A673 (cell line): ENCODE measurements at regions not wholly inside any gene's neighbourhood (a gene's known extent, or its start where the extent isn't known, plus 50 kb on each side); places are given as distances from the start of the nearest gene placed in this dataset.

Source experiments
- CTCF ChIP-seq: fragments of 300-800, 200-600 bp; sonication (generic); conservative IDR thresholded peaks from 2 replicates; pipeline ENCODE4 v1.5.1; 2017; ENCODE audit warnings: low read depth, mild to moderate bottlenecking, antibody characterized with exemption, low read length, moderate library complexity, mixed read lengths
- EZH2 ChIP-seq: fragments of 200-600 bp; sonication (generic); IDR thresholded peaks from 2 replicates; pipeline ENCODE4 v1.6.1; 2017; ENCODE audit warnings: borderline replicate concordance, low read depth, mild to moderate bottlenecking, mixed read lengths, antibody characterized with exemption, low read length; ENCODE audit not compliant: poor library complexity, severe bottlenecking

- TF ChIP-seq CTCF (no peak), EZH2 (no peak)
Measured at GRCh38 chr1:194968916-194969315, 1639.3 kb downstream of the KCNT2 start.
